ENCODE measurements at regions not wholly inside any gene's neighbourhood (a gene's known extent, or its start where the extent isn't known, plus 50 kb on each side); places are given as distances from the start of the nearest gene placed in this dataset.

DNA sequence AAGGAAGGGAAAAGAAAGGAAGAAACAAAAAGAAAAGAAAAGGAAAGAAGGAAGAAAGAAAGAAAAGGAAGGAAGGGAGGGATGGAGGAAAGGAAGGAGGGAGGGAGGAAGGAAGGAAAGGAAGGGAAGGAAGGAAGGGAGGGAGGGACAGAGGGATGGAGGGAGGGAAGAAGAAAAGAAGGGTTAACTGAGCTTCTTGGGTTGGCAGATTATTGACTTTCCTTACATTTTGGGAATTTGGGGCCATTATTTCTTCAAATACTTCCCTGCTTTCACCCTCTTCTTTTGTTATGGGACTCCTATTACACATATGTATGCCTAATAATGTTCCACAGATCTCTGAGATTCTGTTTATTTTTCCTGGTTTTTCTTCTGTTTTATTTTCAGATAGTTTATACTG lies 285.6 kb downstream of the KCNJ2 start:
- H3K4me1 ChIP-seq (ENCODE audit: control insufficient read depth, insufficient read depth, low read length), result no peaks in the 10 kb centered on the region
- H3K27ac ChIP-seq (ENCODE audit: insufficient read depth, low read depth, low read length, poor library complexity, severe bottlenecking), result no peak overlapping the region
- no peaks in the 10 kb centered on the region for H3K36me3 ChIP-seq (ENCODE audit: control insufficient read depth, insufficient read depth, low read length)
- H3K9me3 ChIP-seq (ENCODE audit: control insufficient read depth, low read length), result no peaks in the 10 kb centered on the region
- no peak overlapping the region for H3K4me3 ChIP-seq (ENCODE audit: insufficient read depth, low read depth, low read length)
- H3K27me3 ChIP-seq (ENCODE audit: control insufficient read depth, insufficient read depth, low read length, poor library complexity, severe bottlenecking), result no peaks in the 10 kb centered on the region

DNA sequence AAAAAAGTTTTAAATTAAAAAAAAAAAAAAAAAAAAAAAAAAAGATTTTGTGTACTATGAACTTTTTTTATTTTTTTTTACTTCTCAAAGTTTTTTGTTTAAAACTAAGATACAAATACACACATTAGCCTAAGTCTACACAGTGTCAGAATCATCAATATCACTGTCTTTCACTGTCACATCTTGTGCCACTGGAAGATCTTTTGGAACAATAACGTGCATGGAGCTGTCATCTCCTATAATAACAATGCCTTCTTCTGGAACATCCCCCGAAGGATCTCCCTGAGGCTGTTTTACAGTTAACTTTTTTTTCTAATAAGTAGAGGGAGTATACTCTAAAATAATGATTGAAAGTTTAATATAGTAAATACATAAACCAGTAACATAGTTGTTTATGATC lies 295.7 kb downstream of the KCNJ2 start:
- no peaks in the 10 kb centered on the region for H3K9me3 ChIP-seq (ENCODE audit: control insufficient read depth, low read length)
- no peaks in the 10 kb centered on the region for H3K36me3 ChIP-seq (ENCODE audit: control insufficient read depth, insufficient read depth, low read length)
- WGBS, 2 experiments, result 95 to 100% methylated on average over 1 of the region's 2 CpGs
- no peak overlapping the region for H3K4me3 ChIP-seq (ENCODE audit: insufficient read depth, low read depth, low read length)
- H3K27ac ChIP-seq (ENCODE audit: insufficient read depth, low read depth, low read length, poor library complexity, severe bottlenecking), result no peak overlapping the region
- H3K4me1 ChIP-seq (ENCODE audit: control insufficient read depth, insufficient read depth, low read length), result no peaks in the 10 kb centered on the region
- H3K27me3 ChIP-seq (ENCODE audit: control insufficient read depth, insufficient read depth, low read length, poor library complexity, severe bottlenecking), result no peaks in the 10 kb centered on the region

DNA sequence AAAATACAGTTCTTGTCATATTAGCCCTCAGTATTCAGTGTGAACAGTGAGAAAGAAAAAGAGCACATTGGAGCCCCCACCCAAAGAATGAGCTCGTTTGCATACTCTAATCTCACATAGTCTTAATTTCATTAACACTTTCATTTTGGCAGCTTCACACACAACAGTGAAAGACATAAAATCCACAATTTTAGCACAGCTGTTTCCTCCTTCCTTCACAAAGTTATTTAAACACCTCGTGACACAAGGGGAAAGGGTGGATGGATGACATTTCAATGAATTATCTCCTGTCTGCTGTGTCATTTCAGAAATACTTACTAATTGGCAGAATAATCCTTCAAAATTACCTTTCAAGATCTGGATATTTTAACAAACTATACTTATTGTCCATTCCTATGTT lies 299.3 kb downstream of the KCNJ2 start:
- Histone ChIP-seq H3K4me3 (ENCODE audit: insufficient read depth, low read depth, low read length) (no peak overlapping the region), H3K27me3 (ENCODE audit: control insufficient read depth, insufficient read depth, low read length, poor library complexity, severe bottlenecking) (no peaks in the 10 kb centered on the region), H3K27ac (ENCODE audit: insufficient read depth, low read depth, low read length, poor library complexity, severe bottlenecking) (no peak overlapping the region), H3K36me3 (ENCODE audit: control insufficient read depth, insufficient read depth, low read length) (no peaks in the 10 kb centered on the region), H3K9me3 (ENCODE audit: control insufficient read depth, low read length) (no peaks in the 10 kb centered on the region), H3K4me1 (ENCODE audit: control insufficient read depth, insufficient read depth, low read length) (no peaks in the 10 kb centered on the region)
- 86 to 93% methylated on average over 1 to 2 of the region's 2 CpGs for WGBS, 2 experiments

DNA sequence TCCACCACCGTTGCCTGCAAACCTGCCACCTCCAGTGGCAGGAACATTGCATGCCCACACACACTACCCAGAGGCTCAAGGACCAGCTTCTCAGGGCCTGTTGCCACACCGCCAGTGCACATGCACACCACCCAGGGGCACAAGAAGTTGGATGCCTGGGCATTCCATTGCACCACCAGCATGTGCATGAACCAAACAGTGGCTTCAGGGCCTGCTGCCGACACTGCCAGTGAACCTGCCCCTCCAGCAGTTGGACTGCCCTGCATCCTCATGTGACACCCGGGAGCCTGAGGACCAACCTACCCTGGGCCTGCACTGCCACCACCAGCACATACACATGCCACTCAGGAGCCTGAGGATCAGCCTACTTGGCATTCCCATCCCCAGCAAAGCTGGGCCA lies 303.7 kb downstream of the KCNJ2 start:
- Histone ChIP-seq H3K4me1 (ENCODE audit: control insufficient read depth, insufficient read depth, low read length) (no peaks in the 10 kb centered on the region), H3K27me3 (ENCODE audit: control insufficient read depth, insufficient read depth, low read length, poor library complexity, severe bottlenecking) (no peaks in the 10 kb centered on the region), H3K27ac (ENCODE audit: insufficient read depth, low read depth, low read length, poor library complexity, severe bottlenecking) (no peak overlapping the region), H3K4me3 (ENCODE audit: insufficient read depth, low read depth, low read length) (no peak overlapping the region), H3K36me3 (ENCODE audit: control insufficient read depth, insufficient read depth, low read length) (no peaks in the 10 kb centered on the region), H3K9me3 (ENCODE audit: control insufficient read depth, low read length) (no peaks in the 10 kb centered on the region)
- WGBS, 2 experiments, result 93 to 95% methylated on average over 4 of the region's 4 CpGs

DNA sequence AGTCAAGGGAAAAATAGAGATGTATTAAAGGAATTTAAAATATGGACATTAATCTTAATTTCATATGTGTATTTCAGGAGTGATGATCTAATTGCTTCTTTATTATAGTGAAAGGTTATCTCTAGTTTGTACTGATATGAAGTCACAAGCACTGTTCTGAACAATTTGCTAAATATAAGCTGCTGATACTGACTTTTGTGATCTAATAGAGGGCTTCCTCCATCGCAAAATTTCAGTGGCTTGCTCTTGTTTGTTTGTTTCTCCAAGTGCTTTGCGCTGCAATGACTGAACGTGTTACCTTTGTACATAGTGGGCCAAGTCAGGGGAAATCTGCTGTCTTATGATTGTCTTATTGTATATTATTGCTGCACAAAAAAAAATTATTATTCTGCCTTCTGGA lies 307.0 kb downstream of the KCNJ2 start:
- Histone ChIP-seq H3K4me3 (ENCODE audit: insufficient read depth, low read depth, low read length) (no peak overlapping the region), H3K9me3 (ENCODE audit: control insufficient read depth, low read length) (no peaks in the 10 kb centered on the region), H3K27me3 (ENCODE audit: control insufficient read depth, insufficient read depth, low read length, poor library complexity, severe bottlenecking) (no peaks in the 10 kb centered on the region), H3K4me1 (ENCODE audit: control insufficient read depth, insufficient read depth, low read length) (no peaks in the 10 kb centered on the region), H3K36me3 (ENCODE audit: control insufficient read depth, insufficient read depth, low read length) (no peaks in the 10 kb centered on the region), H3K27ac (ENCODE audit: insufficient read depth, low read depth, low read length, poor library complexity, severe bottlenecking) (no peak overlapping the region)
- WGBS, 2 experiments, result 86 to 98% methylated on average over 3 of the region's 3 CpGs

DNA sequence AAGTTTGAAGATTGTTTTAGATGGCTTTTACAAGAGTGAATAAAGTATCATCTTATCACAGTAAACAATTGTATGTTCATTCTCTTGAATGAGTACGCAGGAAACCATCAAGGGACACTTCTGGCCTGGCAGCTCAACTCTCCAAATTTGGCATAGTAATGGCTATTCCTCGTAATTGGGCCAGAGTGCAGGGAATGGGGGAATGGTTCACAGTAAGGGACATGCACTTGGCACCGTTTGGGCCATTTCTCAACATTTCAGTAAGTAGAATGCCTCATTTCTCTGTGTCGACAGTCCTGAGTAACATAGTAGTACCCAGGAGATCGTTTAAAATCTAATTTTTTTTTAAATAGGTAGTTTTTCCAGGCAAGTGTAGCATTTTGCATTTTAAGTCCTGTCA lies 309.6 kb downstream of the KCNJ2 start:
- H3K4me1 ChIP-seq (ENCODE audit: control insufficient read depth, insufficient read depth, low read length), result no peaks in the 10 kb centered on the region
- 95 to 96% methylated on average over 5 of the region's 5 CpGs for WGBS, 2 experiments
- H3K27me3 ChIP-seq (ENCODE audit: control insufficient read depth, insufficient read depth, low read length, poor library complexity, severe bottlenecking), result no peaks in the 10 kb centered on the region
- no peak overlapping the region for H3K4me3 ChIP-seq (ENCODE audit: insufficient read depth, low read depth, low read length)
- H3K27ac ChIP-seq (ENCODE audit: insufficient read depth, low read depth, low read length, poor library complexity, severe bottlenecking), result no peak overlapping the region
- no peaks in the 10 kb centered on the region for H3K36me3 ChIP-seq (ENCODE audit: control insufficient read depth, insufficient read depth, low read length)
- no peaks in the 10 kb centered on the region for H3K9me3 ChIP-seq (ENCODE audit: control insufficient read depth, low read length)

DNA sequence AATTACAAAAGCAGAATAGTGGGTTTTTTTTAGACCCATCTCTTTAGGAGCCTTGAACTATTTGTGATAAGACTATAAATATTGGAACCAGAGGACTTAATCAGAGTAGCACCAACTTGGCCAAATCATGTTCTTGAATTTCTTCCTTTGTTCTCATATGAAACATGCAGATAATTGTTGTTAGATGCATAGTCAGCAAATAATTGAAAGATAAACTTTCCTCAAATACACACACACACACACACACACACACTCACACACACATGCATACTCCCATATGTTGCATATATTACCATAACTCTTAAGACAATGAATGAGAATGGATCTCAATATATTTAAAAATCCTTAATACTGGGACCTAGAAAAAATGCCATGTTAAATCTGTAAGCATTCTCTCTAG lies 310.4 kb downstream of the KCNJ2 start:
- H3K27ac ChIP-seq (ENCODE audit: insufficient read depth, low read depth, low read length, poor library complexity, severe bottlenecking), result no peak overlapping the region
- H3K4me1 ChIP-seq (ENCODE audit: control insufficient read depth, insufficient read depth, low read length), result no peaks in the 10 kb centered on the region
- no peaks in the 10 kb centered on the region for H3K27me3 ChIP-seq (ENCODE audit: control insufficient read depth, insufficient read depth, low read length, poor library complexity, severe bottlenecking)
- no peaks in the 10 kb centered on the region for H3K9me3 ChIP-seq (ENCODE audit: control insufficient read depth, low read length)
- H3K4me3 ChIP-seq (ENCODE audit: insufficient read depth, low read depth, low read length), result no peak overlapping the region
- H3K36me3 ChIP-seq (ENCODE audit: control insufficient read depth, insufficient read depth, low read length), result no peaks in the 10 kb centered on the region

DNA sequence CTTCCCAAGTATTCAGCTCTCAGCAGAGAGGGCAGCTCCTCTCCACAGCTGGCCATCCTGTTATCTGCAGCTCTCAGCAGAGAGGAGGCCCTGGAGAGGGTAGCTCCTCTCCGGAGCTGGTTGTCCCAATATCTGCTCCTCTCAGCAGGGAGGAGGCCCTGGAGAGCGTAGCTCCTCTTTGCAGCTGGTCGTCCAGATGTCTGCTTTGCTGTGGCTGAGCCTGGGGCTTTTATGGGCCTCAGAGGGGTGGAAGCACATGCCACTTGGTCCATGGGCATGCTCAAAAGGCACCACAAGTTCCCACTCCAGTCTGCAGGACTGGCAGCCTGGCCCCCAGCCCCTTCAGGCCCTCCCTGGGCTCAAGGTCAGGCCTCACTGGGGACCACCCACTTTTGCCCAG lies 314.3 kb downstream of the KCNJ2 start:
- no peak overlapping the region for H3K27ac ChIP-seq (ENCODE audit: insufficient read depth, low read depth, low read length, poor library complexity, severe bottlenecking)
- no peak overlapping the region for H3K4me3 ChIP-seq (ENCODE audit: insufficient read depth, low read depth, low read length)
- H3K9me3 ChIP-seq (ENCODE audit: control insufficient read depth, low read length), result no peaks in the 10 kb centered on the region
- WGBS, 2 experiments, result 90 to 91% methylated on average over 3 of the region's 3 CpGs
- no peaks in the 10 kb centered on the region for H3K36me3 ChIP-seq (ENCODE audit: control insufficient read depth, insufficient read depth, low read length)
- H3K27me3 ChIP-seq (ENCODE audit: control insufficient read depth, insufficient read depth, low read length, poor library complexity, severe bottlenecking), result no peaks in the 10 kb centered on the region
- no peaks in the 10 kb centered on the region for H3K4me1 ChIP-seq (ENCODE audit: control insufficient read depth, insufficient read depth, low read length)

DNA sequence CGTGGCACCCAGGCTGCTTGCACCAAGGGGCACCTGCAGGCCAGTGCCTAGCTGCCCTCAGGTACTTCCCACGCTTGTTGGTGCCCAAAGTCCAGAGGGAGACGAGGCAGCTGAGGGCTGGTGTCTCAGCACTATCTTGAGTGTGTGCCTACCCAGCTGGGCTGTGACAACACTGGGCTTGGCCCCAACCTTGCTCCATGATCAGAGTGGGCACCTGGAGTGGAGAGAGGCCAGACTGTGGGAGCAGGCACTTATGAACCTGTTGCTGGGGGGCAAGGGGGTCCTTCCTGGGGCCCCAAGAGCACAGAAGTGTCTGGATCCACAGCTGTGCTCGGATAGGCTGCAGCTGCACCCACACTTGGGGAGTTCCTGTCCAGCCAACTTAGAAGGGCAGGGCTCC lies 314.7 kb downstream of the KCNJ2 start:
- no peaks in the 10 kb centered on the region for H3K4me1 ChIP-seq (ENCODE audit: control insufficient read depth, insufficient read depth, low read length)
- H3K27me3 ChIP-seq (ENCODE audit: control insufficient read depth, insufficient read depth, low read length, poor library complexity, severe bottlenecking), result no peaks in the 10 kb centered on the region
- no peaks in the 10 kb centered on the region for H3K9me3 ChIP-seq (ENCODE audit: control insufficient read depth, low read length)
- WGBS, 2 experiments, result 71% methylated on average over 4 of the region's 4 CpGs
- H3K27ac ChIP-seq (ENCODE audit: insufficient read depth, low read depth, low read length, poor library complexity, severe bottlenecking), result no peak overlapping the region
- no peak overlapping the region for H3K4me3 ChIP-seq (ENCODE audit: insufficient read depth, low read depth, low read length)
- H3K36me3 ChIP-seq (ENCODE audit: control insufficient read depth, insufficient read depth, low read length), result no peaks in the 10 kb centered on the region

DNA sequence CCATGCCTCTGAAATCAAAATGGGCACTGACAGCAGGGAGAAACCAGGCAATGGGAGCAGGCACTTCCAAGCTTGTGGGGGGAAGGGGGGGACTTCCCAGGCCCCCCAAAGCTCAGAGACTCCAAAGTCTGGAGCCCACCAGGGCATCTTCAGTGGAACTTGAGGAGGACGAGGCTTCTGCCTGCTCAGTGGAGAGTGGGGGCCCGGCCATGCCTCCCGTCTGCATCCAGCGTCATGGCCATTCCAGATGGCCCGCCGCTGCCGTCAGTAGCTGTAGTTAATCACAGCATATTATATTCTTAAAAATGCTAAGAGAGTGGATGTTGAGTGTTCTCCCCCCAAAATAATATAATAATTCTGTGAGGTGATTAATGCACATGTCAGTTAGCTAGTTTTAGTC lies 315.2 kb downstream of the KCNJ2 start:
- Histone ChIP-seq H3K27me3 (ENCODE audit: control insufficient read depth, insufficient read depth, low read length, poor library complexity, severe bottlenecking) (no peaks in the 10 kb centered on the region), H3K36me3 (ENCODE audit: control insufficient read depth, insufficient read depth, low read length) (no peaks in the 10 kb centered on the region), H3K27ac (ENCODE audit: insufficient read depth, low read depth, low read length, poor library complexity, severe bottlenecking) (no peak overlapping the region), H3K4me1 (ENCODE audit: control insufficient read depth, insufficient read depth, low read length) (no peaks in the 10 kb centered on the region), H3K9me3 (ENCODE audit: control insufficient read depth, low read length) (no peaks in the 10 kb centered on the region), H3K4me3 (ENCODE audit: insufficient read depth, low read depth, low read length) (no peak overlapping the region)
- 64 to 65% methylated on average over 3 of the region's 7 CpGs for WGBS, 2 experiments

DNA sequence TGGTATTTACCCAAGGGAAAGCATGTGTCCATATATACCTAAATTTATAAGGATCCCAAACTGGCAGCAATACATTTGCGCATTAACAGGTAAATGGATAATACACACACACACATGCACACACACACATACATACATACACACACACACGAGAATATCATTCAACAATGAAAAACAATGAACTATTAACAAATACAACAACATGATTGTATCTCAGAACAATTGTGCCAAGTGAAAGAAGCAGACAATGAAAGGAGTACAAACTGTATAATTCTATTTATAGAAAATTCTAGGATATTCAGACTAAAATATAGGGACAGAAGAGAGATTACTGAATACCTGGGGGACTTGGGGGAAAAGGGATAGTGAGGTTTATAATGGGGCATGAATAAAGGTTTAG lies 323.0 kb downstream of the KCNJ2 start:
- Histone ChIP-seq H3K27me3 (ENCODE audit: control insufficient read depth, insufficient read depth, low read length, poor library complexity, severe bottlenecking) (no peaks in the 10 kb centered on the region), H3K36me3 (ENCODE audit: control insufficient read depth, insufficient read depth, low read length) (no peaks in the 10 kb centered on the region), H3K4me1 (ENCODE audit: control insufficient read depth, insufficient read depth, low read length) (no peaks in the 10 kb centered on the region), H3K27ac (ENCODE audit: insufficient read depth, low read depth, low read length, poor library complexity, severe bottlenecking) (no peak overlapping the region), H3K9me3 (ENCODE audit: control insufficient read depth, low read length) (no peaks in the 10 kb centered on the region), H3K4me3 (ENCODE audit: insufficient read depth, low read depth, low read length) (no peak overlapping the region)
- 88 to 94% methylated on average over 2 of the region's 2 CpGs for WGBS, 2 experiments

All from ectodermal cell (in vitro differentiated cells).